ENCODE measurements at regions not wholly inside any gene's neighbourhood (a gene's known extent, or its start where the extent isn't known, plus 50 kb on each side); places are given as distances from the start of the nearest gene placed in this dataset.
"Not testable (repeated sequence)": the region's sequence is repeated elsewhere in the genome, so short reads cannot be mapped to it uniquely, and the experiment has no call there.

GRCh38 chr6:16039892-16040627 lies 88.8 kb upstream of the MYLIP start:
- not testable (repeated sequence) for DNase-seq (ENCODE audit: low spot score)

- no peak for DNase-seq (ENCODE audit: low spot score)
Measured at GRCh38 chr6:16038938-16039337, 89.9 kb upstream of the MYLIP start.

- no peak for DNase-seq (ENCODE audit: low spot score)
Measured at GRCh38 chr6:16035488-16036080, 93.3 kb upstream of the MYLIP start.

GRCh38 chr6:16033214-16033613 lies 95.7 kb upstream of the MYLIP start:
- no peak for DNase-seq (ENCODE audit: low spot score)

- no peak for DNase-seq (ENCODE audit: low spot score)
Measured at GRCh38 chr6:16031278-16031981, 97.5 kb upstream of the MYLIP start.

GRCh38 chr6:16028966-16029365 lies 99.9 kb upstream of the MYLIP start:
- no peak for DNase-seq (ENCODE audit: low spot score)

- no peak for DNase-seq (ENCODE audit: low spot score)
Measured at GRCh38 chr6:16020259-16020658, 108.6 kb upstream of the MYLIP start.

- DNase-seq (ENCODE audit: low spot score) = no peak
Measured at GRCh38 chr6:16019462-16019861, 109.4 kb upstream of the MYLIP start.

GRCh38 chr6:16018626-16019025 lies 110.3 kb upstream of the MYLIP start:
- no peak for DNase-seq (ENCODE audit: low spot score)

- DNase-seq (ENCODE audit: low spot score) = not testable (repeated sequence)
Measured at GRCh38 chr6:16014325-16014724, 114.6 kb upstream of the MYLIP start.

GRCh38 chr6:16007146-16007545 lies 121.7 kb upstream of the MYLIP start:
- no peak for DNase-seq (ENCODE audit: low spot score)

GRCh38 chr6:16006681-16007080 lies 122.2 kb upstream of the MYLIP start:
- DNase-seq (ENCODE audit: low spot score) = no peak

GRCh38 chr6:16004934-16005679 lies 123.8 kb upstream of the MYLIP start:
- no peak for DNase-seq (ENCODE audit: low spot score)

GRCh38 chr6:16003197-16003491 lies 125.7 kb upstream of the MYLIP start:
- no peak for DNase-seq (ENCODE audit: low spot score)

- no peak for DNase-seq (ENCODE audit: low spot score)
Measured at GRCh38 chr6:16002332-16003196, 126.3 kb upstream of the MYLIP start.

- no peak for DNase-seq (ENCODE audit: low spot score)
Measured at GRCh38 chr6:16001158-16001557, 127.7 kb upstream of the MYLIP start.

- DNase-seq (ENCODE audit: low spot score) = no peak
Measured at GRCh38 chr6:15999201-15999600, 129.7 kb upstream of the MYLIP start.

- DNase-seq (ENCODE audit: low spot score) = no peak
Measured at GRCh38 chr6:15997586-15998388, 131.1 kb upstream of the MYLIP start.

- no peak for DNase-seq (ENCODE audit: low spot score)
Measured at GRCh38 chr6:15996030-15996429, 132.9 kb upstream of the MYLIP start.

GRCh38 chr6:15995493-15995892 lies 133.4 kb upstream of the MYLIP start:
- DNase-seq (ENCODE audit: low spot score) = no peak

Measured in hematopoietic multipotent progenitor cell treated with erythropoietin and hydrocortisone succinate and interleukin-3 and kit ligand, for 17 days (in vitro differentiated cells).